ENCODE measurements at regions not wholly inside any gene's neighbourhood (a gene's known extent, or its start where the extent isn't known, plus 50 kb on each side); places are given as distances from the start of the nearest gene placed in this dataset.

GRCh38 chr13:72317346-72318109 lies 409.9 kb downstream of the MZT1 start:
- Histone ChIP-seq H4K20me1 (ENCODE audit: insufficient read depth) (no peaks in the 10 kb centered on the region), H3K79me2 (replicated peaks; ENCODE audit: insufficient read depth, low read length) (no peaks in the 10 kb centered on the region), H3K27me3 (ENCODE audit: insufficient read depth, low read depth, low read length) (no peaks in the 10 kb centered on the region), H3K9ac (ENCODE audit: low read length) (no peak overlapping the region), H3K4me3 (ENCODE audit: low read length) (no peak overlapping the region), H3K36me3 (ENCODE audit: insufficient read depth, low read length) (no peaks in the 10 kb centered on the region), H2AFZ (ENCODE audit: low read depth, low read length) (no peak overlapping the region), H3F3A (ENCODE audit: insufficient read depth, low read length, poor library complexity, severe bottlenecking) (no peaks in the 10 kb centered on the region), H3K9me3 (ENCODE audit: low read length) (no peaks in the 10 kb centered on the region), H3K9me2 (ENCODE audit: insufficient read depth, low read length) (no peaks in the 10 kb centered on the region), H3K27ac (ENCODE audit: low read length) (no peak overlapping the region), H3K4me2 (ENCODE audit: low read length) (no peak overlapping the region)
- TF ChIP-seq SMC3 (conservative IDR thresholded peaks at IDR 0.05; ENCODE audit: poor library complexity) (peak; percentile 44), RAD21 (conservative IDR thresholded peaks at IDR 0.05) (peak; percentile 40), MXI1 (conservative IDR thresholded peaks at IDR 0.05; ENCODE audit: poor library complexity, severe bottlenecking) (no peak), REST (IDR thresholded peaks at IDR 0.05; ENCODE audit: borderline replicate concordance) (no peak), POLR2AphosphoS5 (IDR thresholded peaks at IDR 0.05) (no peak)
- TF ChIP-seq, protein P1, sequence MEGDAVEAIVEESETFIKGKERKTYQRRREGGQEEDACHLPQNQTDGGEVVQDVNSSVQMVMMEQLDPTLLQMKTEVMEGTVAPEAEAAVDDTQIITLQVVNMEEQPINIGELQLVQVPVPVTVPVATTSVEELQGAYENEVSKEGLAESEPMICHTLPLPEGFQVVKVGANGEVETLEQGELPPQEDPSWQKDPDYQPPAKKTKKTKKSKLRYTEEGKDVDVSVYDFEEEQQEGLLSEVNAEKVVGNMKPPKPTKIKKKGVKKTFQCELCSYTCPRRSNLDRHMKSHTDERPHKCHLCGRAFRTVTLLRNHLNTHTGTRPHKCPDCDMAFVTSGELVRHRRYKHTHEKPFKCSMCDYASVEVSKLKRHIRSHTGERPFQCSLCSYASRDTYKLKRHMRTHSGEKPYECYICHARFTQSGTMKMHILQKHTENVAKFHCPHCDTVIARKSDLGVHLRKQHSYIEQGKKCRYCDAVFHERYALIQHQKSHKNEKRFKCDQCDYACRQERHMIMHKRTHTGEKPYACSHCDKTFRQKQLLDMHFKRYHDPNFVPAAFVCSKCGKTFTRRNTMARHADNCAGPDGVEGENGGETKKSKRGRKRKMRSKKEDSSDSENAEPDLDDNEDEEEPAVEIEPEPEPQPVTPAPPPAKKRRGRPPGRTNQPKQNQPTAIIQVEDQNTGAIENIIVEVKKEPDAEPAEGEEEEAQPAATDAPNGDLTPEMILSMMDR (IDR thresholded peaks at IDR 0.05; ENCODE audit: poor library complexity, severe bottlenecking): peak; percentile 38

DNA sequence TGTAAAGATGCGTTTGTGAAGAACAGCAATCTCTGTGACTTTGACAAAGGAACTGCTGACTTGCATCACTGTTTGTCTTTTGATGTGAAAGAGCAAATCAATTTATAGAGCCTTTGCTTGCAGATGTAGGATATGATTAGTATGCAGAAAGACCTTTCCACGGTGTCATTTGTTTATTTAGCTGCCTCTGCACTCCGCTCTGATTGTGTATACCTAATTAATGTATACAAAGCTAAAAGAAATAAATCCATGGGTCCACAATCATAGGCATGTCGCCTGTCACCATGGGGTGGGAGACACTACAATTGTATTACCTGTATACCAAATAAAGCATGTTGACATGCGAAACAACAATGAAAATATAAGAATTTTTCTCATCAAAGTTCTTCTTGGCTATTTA lies 410.7 kb downstream of the MZT1 start:
- Histone ChIP-seq H2AFZ (ENCODE audit: low read depth, low read length) (no peak overlapping the region), H3K27me3 (ENCODE audit: insufficient read depth, low read depth, low read length) (no peaks in the 10 kb centered on the region), H3K79me2 (replicated peaks; ENCODE audit: insufficient read depth, low read length) (no peaks in the 10 kb centered on the region), H3K9me2 (ENCODE audit: insufficient read depth, low read length) (no peaks in the 10 kb centered on the region), H3K27ac (ENCODE audit: low read length) (no peak overlapping the region), H3K9ac (ENCODE audit: low read length) (no peak overlapping the region), H3K9me3 (ENCODE audit: low read length) (no peaks in the 10 kb centered on the region), H3K4me2 (ENCODE audit: low read length) (no peak overlapping the region), H3K4me3 (ENCODE audit: low read length) (no peak overlapping the region), H4K20me1 (ENCODE audit: insufficient read depth) (no peaks in the 10 kb centered on the region), H3K36me3 (ENCODE audit: insufficient read depth, low read length) (no peaks in the 10 kb centered on the region), H3F3A (ENCODE audit: insufficient read depth, low read length, poor library complexity, severe bottlenecking) (no peaks in the 10 kb centered on the region)
- TF ChIP-seq SMC3 (conservative IDR thresholded peaks at IDR 0.05; ENCODE audit: poor library complexity) (no peak), EZH2 (IDR thresholded peaks at IDR 0.05; ENCODE audit: borderline replicate concordance, insufficient read depth, low read length, poor library complexity, severe bottlenecking) (no peak), POLR2AphosphoS5 (IDR thresholded peaks at IDR 0.05) (no peak), MXI1 (conservative IDR thresholded peaks at IDR 0.05; ENCODE audit: poor library complexity, severe bottlenecking) (no peak), RAD21 (conservative IDR thresholded peaks at IDR 0.05) (no peak), EP300 (conservative IDR thresholded peaks at IDR 0.05; ENCODE audit: poor library complexity, severe bottlenecking) (no peak), TAF1 (IDR thresholded peaks at IDR 0.05; ENCODE audit: low read depth) (no peak), REST (IDR thresholded peaks at IDR 0.05; ENCODE audit: borderline replicate concordance) (no peak)
- TF ChIP-seq, protein P1 (IDR thresholded peaks at IDR 0.05; ENCODE audit: poor library complexity, severe bottlenecking): no peak

Data from neural cell (in vitro differentiated cells).